PFSK-1 (cell line): ENCODE measurements at regions not wholly inside any gene's neighbourhood (a gene's known extent, or its start where the extent isn't known, plus 50 kb on each side); places are given as distances from the start of the nearest gene placed in this dataset.

ENCODE experiments used
- FOXP2 ChIP-seq: optimal IDR thresholded peaks from 2 replicates; pipeline ENCODE3; 2011; ENCODE audit warnings: borderline replicate concordance, control low read depth, inconsistent platforms; ENCODE audit not compliant: insufficient read depth; ENCODE audit errors: extremely low read length, extremely low read depth
- POLR2AphosphoS5 ChIP-seq: IDR thresholded peaks from 2 replicates; pipeline ENCODE4 v1.6.1; 2012; ENCODE audit warnings: low read depth, mild to moderate bottlenecking, control low read depth, low read length, moderate library complexity
- SIN3A ChIP-seq: IDR thresholded peaks from 2 replicates; pipeline ENCODE4 v1.6.1; 2012; ENCODE audit warnings: mild to moderate bottlenecking, low read length, moderate library complexity, borderline replicate concordance; ENCODE audit not compliant: insufficient read depth
- TAF1 ChIP-seq: IDR thresholded peaks from 2 replicates; pipeline ENCODE4 v1.6.1; 2012; ENCODE audit warnings: low read length, control low read depth, borderline replicate concordance; ENCODE audit not compliant: insufficient read depth
- TF ChIP-seq, protein P1 (sequence below), 2 experiments: IDR thresholded peaks; 2 replicates each; pipeline versions ENCODE4 v1.6.1 to v1.8.0; 2011 to 2012; ENCODE audit warnings: low read depth in 2 of 2, low read length in 2 of 2, control low read depth in 1 of 2, inconsistent platforms in 1 of 2, mild to moderate bottlenecking in 1 of 2, moderate library complexity in 1 of 2; ENCODE audit not compliant: insufficient read depth in 1 of 2

DNA sequence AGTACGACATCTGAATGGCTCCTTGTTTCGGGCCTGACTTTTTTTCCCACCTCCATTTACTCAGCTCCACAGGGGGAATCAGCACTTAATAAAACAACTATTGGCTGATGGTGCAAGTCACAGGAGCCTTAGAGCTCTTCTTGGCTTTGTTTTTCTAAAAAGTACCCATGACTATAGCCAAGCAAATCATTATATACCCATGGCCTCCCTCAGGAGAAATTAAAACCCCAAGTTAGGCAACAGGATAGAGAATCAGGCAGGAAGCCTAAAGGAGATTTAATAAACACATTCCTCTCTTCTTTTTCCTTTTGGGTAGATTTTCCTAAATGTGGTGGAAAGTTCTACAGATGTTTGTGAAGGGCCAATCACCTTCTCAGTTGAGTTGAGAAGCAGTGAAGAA lies 91.9 kb upstream of the RBPJ start:
- TF ChIP-seq TAF1 (no peak), SIN3A (no peak), POLR2AphosphoS5 (no peak), FOXP2 (no peak)
- TF ChIP-seq, protein P1, sequence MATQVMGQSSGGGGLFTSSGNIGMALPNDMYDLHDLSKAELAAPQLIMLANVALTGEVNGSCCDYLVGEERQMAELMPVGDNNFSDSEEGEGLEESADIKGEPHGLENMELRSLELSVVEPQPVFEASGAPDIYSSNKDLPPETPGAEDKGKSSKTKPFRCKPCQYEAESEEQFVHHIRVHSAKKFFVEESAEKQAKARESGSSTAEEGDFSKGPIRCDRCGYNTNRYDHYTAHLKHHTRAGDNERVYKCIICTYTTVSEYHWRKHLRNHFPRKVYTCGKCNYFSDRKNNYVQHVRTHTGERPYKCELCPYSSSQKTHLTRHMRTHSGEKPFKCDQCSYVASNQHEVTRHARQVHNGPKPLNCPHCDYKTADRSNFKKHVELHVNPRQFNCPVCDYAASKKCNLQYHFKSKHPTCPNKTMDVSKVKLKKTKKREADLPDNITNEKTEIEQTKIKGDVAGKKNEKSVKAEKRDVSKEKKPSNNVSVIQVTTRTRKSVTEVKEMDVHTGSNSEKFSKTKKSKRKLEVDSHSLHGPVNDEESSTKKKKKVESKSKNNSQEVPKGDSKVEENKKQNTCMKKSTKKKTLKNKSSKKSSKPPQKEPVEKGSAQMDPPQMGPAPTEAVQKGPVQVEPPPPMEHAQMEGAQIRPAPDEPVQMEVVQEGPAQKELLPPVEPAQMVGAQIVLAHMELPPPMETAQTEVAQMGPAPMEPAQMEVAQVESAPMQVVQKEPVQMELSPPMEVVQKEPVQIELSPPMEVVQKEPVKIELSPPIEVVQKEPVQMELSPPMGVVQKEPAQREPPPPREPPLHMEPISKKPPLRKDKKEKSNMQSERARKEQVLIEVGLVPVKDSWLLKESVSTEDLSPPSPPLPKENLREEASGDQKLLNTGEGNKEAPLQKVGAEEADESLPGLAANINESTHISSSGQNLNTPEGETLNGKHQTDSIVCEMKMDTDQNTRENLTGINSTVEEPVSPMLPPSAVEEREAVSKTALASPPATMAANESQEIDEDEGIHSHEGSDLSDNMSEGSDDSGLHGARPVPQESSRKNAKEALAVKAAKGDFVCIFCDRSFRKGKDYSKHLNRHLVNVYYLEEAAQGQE (IDR thresholded peaks at IDR 0.05; ENCODE audit: insufficient read depth in 1 of 2, low read depth in 2 of 2, low read length in 2 of 2) = no peak
